ENCODE measurements at regions not wholly inside any gene's neighbourhood (a gene's known extent, or its start where the extent isn't known, plus 50 kb on each side); places are given as distances from the start of the nearest gene placed in this dataset.

DNA sequence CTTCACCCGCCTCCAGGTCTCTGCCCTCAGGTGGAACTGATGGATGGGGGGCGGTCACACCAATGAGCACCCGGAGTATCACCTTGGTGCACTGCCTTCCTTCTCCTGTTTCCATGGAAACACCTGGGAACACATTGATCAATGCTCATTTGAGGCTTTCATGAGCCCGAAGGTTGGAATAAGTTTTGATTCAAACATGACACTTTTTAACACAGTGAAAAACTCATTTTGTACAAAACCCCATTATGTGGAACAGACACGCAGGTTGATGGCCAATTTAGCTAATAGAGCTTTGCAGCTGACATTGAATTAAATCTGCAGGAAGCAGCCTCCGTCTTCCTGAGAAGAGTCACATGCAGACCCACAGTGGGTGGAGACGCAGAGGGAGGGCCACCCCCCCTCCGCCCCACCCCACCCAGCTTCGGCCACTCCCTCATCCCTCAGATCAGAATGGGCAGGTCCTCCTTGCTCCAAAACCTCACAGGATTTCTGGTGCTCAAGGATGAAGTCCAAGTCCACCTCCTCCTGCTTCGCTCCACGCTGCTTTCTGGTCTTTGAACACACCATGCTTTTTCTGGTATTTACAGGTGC, 96.0 kb upstream of the MYCN start:
- DNase-seq, result no peak

DNA sequence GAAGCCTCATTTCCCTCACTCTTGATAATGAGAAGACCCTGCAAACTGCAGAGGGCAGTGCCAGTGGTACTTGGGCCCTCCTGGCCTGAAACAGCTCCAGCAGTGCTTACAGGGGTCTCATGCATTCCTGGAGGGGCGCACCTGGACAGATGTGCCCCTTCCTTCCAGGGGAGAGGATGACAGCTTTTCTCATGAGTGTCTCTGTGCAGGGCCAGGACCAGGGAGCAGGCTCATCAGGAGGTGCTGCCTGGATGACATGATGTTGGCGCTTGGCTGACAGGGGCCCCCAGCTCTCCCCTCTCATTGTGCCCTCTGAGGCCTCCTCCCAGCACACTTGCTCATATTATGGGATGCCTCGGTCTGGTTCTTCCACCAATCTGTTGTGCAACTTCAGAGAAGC, 95.1 kb upstream of the MYCN start:
- no peak for DNase-seq

DNA sequence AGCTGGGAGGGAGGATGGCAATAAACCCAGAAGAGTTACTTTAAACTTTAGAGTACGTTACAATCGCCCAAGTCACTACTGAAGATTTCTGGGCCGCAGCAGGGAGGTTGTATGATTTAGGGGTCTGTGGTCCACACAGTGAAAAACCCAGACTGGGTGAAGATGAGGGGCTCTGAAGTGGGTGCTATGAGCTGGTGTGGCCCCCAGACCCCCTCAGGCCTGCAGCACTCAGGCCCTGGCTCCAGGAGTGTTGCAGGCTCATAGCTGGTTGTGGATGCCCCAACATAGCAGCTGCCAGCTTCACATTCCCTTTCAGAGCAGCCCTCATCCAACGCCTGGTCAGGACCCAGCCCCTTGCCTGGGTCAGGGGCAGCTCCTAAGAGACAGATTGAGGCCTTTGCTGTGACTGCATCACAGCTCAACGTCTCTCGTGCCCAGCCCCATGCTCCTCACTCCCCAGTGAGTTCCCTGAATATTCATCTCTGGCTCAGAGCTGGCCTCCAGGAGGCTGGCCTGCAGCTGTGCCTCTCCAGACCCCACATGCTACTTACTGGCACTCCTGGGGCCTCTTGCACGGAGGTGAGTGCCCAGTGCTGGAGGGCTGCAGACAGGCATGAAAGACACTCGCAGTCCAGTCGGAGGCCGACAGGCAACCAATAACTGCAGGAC, 94.5 kb upstream of the MYCN start:
- no peak for DNase-seq

DNA sequence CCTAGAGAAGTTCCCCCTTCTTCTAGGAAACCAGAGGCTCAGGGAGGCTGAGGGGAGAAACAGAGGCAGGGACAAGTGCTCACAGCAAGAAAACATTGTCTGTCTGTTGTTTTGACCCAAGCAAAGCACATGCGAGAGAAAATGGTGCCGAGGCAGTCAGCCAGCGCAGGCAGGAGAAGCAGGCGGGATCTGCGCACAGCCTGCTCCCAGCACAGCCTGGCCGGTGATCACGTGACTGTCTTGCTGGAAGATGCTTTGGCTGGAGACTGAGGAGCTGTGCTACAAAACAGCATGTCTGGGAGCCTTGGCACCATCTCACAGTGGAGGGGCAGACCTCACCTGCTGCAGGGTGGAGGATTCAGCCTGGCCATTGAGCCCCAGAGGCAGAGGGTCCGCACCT, 93.7 kb upstream of the MYCN start:
- no peak for DNase-seq

DNA sequence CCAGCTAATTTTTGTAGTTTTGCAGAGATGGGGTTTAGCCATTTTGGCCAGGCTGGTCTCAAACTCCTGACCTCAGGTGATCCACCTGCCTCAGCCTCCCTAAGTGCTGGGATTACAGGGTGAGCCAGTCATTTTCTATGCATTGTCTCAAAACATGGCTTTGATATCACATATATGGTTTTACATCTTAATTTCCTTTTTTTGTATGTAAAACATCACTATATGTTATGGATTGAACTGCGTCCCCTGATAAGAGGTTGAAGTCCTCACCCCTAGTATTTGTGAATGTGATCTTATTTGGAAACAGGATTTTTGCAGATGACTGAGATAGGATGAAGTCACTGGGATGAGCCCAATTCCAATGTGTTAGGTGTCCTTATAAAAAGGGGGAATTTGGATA, 89.8 kb upstream of the MYCN start:
- DNase-seq, result no peak

DNA sequence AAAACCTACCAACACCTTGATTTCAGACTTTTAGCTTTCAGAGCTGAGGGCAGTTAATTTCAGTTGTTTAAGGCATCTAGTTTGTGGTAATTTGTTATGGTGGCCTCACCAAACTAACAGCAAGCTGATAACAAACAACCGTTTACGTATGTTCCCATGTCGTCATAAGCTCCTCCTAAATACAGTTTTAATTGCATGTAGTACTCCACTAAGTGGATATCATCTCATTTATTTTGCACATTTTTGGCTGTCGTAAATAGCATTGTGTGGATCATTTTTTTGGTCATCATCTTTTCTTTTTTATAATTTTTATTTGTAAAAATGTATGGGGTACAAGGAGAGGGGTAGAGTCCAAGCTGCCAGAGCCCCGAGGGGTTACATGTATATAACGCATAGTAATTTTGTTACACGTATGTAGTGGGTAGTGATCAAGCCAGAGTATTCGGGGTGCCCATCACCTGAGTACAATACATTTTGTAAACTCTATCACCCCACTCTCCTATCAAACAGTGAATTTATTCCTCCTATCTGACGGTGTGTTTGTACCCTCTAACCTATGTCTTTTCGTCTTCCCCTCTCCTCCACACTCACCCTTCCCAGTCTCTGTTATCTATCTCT, 89.2 kb upstream of the MYCN start:
- no peak for DNase-seq

DNA sequence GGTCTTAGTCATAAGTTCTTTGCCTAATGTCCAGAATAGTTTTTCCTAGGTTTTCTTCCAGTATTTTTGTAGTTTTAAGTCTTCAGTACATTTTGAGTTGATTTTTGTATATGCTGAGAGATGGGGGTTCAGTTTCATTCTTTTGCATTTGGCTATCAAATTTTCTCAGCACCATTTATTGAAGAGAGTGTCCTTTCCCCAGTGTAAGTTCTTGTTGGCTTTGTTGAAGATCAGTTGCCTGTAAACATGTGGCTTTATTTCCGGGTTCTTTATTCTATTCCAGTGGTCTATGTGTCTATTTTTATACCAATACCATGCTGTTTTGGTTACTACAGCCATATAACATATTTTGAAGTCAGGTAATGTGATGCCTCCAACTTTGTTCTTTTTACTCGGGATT, 87.5 kb upstream of the MYCN start:
- DNase-seq, result no peak

DNA sequence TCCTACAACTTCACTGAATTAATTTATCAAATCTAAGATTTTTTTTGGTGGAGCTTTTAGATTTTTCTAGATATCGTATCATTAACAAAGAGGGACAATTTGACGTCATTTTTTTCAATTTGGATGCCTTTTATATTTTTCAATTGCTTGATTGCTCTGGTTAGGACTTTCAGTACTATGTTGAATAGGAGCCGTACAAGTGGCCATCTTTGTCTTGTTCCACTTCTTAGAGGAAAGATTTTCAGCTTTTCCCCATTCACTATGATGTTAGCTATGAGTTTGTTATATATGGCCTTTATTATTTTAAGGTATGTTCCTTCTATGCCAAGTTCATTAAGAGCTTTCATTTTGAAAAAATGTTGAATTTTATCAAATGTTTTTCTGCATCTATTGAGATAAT, 86.4 kb upstream of the MYCN start:
- no peak for DNase-seq

DNA sequence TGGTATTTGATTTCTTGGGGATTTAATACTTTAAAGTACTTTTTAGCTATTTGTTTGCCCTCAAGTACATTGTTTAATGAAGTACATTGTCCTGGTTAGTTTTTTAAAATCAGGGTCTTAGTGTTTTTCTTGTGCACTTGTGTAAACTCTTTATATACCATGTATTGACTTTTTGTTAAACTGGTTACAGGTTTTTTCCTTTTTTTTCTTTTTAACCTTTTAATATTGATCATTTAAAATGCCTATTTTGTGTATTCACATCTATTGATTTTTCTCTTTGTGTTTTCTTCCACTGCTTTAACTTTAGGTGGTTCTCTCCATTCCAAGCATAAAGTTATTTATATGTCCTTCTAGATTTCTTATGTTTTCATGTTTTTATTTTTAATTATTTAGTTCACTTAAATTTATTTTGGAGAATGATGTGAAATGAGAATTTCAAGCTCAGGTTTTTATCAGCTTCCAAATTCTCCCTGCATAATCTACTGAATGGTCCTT, 84.5 kb upstream of the MYCN start:
- DNase-seq, result no peak

DNA sequence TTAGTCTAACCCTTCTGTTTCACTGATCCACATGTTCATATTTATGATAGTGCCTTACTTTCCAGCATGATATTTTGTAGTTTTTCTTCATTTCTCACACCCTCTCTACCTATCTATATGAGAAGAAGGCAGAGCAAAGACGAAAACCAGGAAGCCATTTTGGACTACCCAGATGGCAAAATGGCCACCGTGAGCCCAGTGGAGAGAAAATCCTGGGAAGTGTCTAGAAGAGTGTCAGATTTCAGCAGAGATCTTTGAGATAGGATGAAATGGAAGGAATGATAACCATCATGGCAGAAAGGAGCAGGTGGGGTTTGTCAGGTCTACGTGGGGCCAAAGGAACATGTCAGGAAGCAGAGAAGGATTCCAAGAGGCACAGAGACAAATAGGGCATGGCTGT, 84.0 kb upstream of the MYCN start:
- no peak for DNase-seq

DNA sequence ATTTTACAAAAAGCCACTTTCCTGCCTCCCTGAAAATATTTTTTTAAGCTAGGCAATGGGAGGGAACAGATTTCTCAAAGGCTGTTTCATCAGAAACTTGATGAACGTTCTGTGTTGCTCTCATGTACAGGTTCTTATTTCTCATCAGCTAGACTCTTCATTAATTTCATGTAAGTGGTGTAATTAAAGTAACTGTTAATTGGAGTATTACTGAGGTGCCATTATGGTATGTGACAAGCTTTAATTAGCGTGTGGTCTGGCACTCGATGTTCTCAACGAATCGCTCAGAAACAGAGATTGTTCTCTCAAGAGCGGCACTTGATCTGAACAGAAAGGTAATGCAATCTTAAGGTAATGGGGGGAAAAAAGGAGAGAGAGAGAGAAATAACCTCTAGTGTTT, 81.9 kb upstream of the MYCN start:
- no peak for DNase-seq

DNA sequence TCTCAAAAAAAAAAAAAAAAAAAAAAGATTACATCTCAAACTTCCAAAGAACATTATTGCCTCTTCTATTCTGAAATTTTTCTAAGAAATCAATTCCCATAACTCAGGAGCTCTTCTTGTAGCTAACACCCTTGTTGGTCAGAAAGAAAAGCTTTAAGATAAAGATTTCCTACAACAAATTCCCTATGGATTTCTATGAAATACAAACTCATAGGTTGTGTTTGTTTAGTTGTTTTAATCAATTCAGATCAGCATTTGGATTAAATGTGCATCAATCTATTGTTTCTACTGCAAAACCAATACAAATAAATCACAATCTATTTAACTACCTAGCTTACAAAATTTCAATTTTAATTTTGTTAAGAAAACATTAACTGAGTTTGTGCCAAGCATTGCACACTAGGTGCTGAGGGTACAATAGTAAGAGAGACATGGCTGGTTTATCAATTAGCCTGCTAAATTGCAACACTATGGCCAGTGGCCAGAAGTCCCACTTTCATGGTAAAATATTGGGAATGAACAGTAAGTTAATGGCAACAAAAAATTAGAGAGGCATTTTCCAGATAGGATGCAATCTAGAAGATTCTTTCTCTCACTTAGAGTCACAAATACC, 80.2 kb upstream of the MYCN start:
- DNase-seq, result no peak

DNA sequence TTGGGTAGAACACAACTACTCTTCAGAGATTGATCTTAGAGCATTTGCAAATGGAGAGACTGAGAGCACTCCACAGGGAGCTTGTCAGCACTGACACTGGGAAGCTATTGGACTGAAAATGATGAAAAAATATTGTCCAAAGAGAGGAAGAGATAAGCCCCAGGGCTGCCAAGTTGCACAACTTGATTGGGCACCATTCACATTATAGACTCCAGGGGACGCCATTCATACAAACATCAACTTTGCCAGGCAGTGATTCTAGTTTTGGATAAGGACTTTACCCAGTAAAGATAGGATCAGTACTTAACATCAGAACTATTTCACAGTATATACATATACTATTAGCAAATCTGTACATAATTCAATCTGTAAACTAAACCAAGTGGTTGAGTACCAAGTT, 79.6 kb upstream of the MYCN start:
- no peak for DNase-seq

DNA sequence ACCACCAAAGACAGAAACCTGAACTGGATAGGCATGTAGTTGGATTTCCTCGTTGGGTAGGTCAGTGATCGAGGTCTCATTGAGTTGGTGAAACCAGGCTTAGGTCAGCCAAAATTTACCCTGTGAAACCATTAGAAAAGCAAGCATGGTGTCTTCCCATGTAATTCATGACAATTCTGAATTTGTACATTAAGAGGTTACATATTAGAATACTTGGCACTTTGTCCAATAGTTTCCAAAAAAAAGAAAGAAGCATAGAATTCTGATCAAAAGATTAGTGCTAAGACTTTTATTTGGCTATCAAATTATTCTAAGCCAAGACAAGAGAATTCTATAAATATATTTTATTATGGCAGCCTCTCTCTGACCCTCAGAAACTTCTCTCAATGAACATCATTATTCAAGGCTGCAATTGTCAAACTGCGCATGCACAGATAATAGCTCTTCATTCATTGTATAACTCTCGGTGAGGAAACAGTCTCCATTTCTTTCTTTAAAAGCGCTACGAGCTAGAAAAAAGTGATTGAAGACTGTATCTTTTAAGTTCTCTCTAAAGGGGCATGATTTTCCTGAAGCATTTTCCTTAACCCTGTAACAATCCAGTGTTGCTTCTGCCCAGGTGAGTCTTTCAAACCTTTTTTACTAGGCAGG, 79.1 kb upstream of the MYCN start:
- no peak for DNase-seq

DNA sequence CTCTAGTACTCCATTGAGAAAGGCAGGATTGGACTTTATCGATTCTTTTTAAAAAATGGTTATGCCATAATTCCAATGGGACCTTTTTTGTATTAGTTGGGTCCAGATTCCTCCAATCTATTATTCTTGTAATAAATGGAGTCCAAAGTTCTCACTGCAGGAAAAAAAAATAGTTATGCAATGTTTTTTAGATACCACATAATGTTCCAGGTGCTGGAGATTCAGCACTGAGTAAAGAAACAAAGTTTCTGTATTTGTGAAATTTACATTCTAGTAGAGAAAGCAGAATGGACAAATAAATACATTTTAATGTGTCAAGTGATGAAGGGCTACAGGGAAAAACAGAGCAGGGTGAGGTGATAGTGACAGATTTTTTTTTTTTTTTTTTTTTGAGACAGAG, 78.5 kb upstream of the MYCN start:
- no peak for DNase-seq

DNA sequence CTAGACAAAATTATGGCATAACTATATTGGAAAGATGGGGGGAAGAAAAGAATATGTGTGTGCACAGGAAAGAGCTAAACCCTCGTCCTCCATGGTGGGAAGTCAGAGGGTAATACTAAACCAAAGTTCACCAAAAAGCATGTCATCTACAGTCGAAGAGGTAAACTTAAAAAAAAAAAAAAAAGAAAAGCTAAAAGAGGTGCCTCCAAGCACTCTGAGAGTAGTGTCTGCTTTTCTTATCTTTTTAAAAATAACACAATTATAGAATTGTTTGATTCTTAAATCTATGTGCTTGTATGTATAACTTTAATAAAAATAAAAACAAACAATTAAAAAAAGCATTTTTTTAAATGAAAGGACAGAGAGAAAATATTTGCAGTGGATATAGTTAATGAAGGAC, 77.3 kb upstream of the MYCN start:
- no peak for DNase-seq

DNA sequence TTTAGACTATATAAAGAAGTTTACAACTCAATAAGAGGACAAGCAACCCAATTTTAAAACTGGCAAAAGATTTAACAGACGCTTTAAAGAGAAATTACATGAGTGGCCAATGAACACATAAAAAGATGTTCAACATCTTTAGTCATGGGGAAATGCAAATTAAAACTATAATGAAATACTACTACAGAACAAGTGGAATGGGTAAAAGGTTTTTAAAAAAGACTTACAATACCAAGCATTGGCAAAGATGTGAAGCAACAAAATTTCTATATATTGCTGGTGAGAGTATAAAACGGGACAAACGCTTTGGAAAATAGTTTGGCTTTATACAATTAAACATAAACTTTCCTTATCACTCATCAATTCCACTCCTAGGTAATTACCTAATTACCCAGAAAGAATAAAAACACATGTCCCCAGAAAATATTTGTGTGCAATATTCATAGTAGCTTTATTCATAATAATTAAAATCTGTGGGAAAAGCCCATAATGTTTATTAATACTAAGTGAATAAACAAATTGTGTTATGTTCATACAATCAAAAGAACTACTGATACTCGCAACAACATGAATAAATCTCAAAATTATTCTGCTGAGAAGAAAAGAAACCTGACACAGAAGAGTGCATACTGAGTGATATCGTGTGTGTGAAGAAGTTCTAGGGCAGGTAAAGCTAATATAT, 76.7 kb upstream of the MYCN start:
- DNase-seq, result no peak

DNA sequence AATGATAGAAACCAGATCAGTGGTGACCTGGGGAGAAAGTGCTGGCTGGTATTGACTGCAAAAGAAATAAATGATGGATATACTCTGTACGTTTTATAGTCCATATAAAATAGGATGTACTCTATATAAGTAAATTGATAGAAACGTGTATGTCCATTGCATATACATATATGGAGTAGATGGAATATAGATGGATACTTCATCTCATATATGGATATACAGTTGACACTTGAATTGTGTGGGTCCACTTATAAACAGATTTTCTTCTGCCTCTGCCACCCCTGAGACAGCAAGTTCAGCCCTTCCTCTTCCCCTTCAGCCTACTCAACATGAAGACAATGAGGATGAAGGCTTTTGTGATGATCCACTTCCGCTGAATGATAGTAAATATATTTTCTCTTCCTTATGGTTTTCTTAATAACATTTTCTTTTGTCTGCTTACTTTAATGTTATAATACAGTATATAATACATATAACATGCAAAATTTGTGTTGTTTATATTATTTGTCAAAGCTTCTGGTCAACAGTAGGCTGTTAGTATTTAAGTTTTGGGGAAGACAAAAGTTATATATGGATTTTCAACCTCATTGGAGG, 76.1 kb upstream of the MYCN start:
- DNase-seq, result no peak

DNA sequence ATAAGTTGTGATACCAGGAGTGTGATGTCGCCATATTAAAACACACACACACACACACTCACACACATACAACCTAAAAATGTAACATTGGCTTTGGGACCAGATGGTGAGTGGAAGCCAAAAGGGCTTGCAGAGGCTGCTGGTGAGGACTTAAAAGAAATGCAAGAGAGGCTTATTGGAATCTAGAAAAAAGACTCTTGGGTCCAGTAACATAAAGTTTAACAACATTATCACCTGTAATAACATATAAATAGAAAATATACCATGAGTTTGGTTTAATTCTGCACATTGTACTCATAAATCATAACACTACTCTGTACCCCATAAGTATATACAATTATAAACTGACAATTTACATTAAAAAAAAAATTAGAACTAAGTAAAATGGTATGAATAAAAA, 74.4 kb upstream of the MYCN start:
- no peak for DNase-seq

DNA sequence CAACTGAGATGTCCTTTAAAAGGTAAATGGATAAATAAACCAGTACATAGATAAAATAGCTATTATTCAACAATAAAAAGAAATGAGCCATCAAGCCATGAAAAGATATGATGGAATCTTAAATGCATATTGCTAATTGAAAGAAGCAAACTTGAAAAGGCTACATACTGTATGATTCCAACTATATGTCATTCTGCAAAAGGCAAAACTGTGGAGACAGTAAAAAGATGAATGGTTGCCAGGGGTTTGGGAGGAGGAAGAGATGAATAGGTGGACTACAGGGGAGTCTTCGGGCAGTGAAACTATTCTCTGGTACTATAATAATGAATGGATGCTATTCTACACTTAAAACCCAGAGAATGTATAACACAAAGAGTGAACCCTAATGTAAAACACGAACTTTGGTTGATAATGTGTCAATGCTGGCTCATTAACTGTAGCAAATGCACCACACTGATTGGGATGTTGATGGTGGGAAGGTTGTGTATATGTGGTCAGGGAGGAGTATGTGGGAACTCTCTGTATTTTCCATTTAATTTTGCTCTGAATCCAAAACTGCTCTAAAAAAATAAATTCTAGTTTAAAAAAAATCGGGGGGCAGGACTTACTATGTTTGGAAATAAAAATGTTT, 73.7 kb upstream of the MYCN start:
- no peak for DNase-seq

All from skin of body (tissue), 1 donor.